OCI-LY1 (cell line): ENCODE measurements at regions not wholly inside any gene's neighbourhood (a gene's known extent, or its start where the extent isn't known, plus 50 kb on each side); places are given as distances from the start of the nearest gene placed in this dataset.
"Not testable (repeated sequence)": the region's sequence is repeated elsewhere in the genome, so short reads cannot be mapped to it uniquely, and the experiment has no call there.

Experiments used
- H2AFZ ChIP-seq: fragments of 200-600 bp; sonication (generic), shearing (Covaris generic); 2 replicates; pipeline ENCODE4 v1.6.0; 2014; ENCODE audit warnings: antibody characterized with exemption, mild to moderate bottlenecking, low read length
- H3F3A ChIP-seq: fragments of 200-600 bp; sonication (generic), shearing (Covaris generic); 2 replicates; pipeline ENCODE4 v1.6.0; 2014; ENCODE audit warnings: mild to moderate bottlenecking, antibody characterized with exemption, low read length, moderate library complexity; ENCODE audit not compliant: insufficient read depth
- H3K27ac ChIP-seq: fragments of 200-600 bp; sonication (generic); 2 replicates; pipeline ENCODE4 v1.5.1; 2014; ENCODE audit warnings: low read length, mixed run types, mild to moderate bottlenecking, low read depth; ENCODE audit not compliant: poor library complexity, severe bottlenecking
- H3K27me3 ChIP-seq: fragments of 200-600 bp; sonication (generic); 2 replicates; pipeline ENCODE4 v1.6.0; 2014; ENCODE audit warnings: antibody characterized with exemption, mild to moderate bottlenecking, low read length, moderate library complexity; ENCODE audit not compliant: insufficient read depth
- H3K36me3 ChIP-seq: fragments of 200-600 bp; sonication (generic); 2 replicates; pipeline ENCODE4 v1.6.1; 2014; ENCODE audit warnings: mild to moderate bottlenecking, antibody characterized with exemption, low read length, moderate library complexity, mixed read lengths; ENCODE audit not compliant: insufficient read depth
- H3K4me1 ChIP-seq: fragments of 200-600 bp; sonication (generic); 2 replicates; pipeline ENCODE4 v1.5.1; 2014; ENCODE audit warnings: mild to moderate bottlenecking, low read length, moderate library complexity; ENCODE audit not compliant: insufficient read depth, severe bottlenecking
- H3K4me2 ChIP-seq: fragments of 200-600 bp; sonication (generic), shearing (Covaris generic); 2 replicates; pipeline ENCODE4 v1.6.1; 2014; ENCODE audit warnings: low read length
- H3K4me3 ChIP-seq: fragments of 200-600 bp; sonication (generic); 2 replicates; pipeline ENCODE4 v1.5.1; 2014; ENCODE audit warnings: low read length, low read depth, mild to moderate bottlenecking, mixed read lengths; ENCODE audit not compliant: poor library complexity, severe bottlenecking
- H3K79me2 ChIP-seq: fragments of 200-600 bp; shearing (Covaris generic); 2 replicates; pipeline ENCODE4 v1.6.1; 2016; ENCODE audit warnings: mixed run types, low read length, mixed read lengths; ENCODE audit not compliant: insufficient read depth
- H3K9ac ChIP-seq: fragments of 200-600 bp; sonication (generic), shearing (Covaris generic); 2 replicates; pipeline ENCODE4 v1.6.1; 2014; ENCODE audit warnings: mild to moderate bottlenecking, low read length, mixed read lengths
- H3K9me2 ChIP-seq: fragments of 200-600 bp; sonication (generic), shearing (Covaris generic); 2 replicates; pipeline ENCODE4 v1.6.1; 2014; ENCODE audit warnings: low read depth, mild to moderate bottlenecking, low read length, mixed read lengths
- H3K9me3 ChIP-seq: fragments of 200-600 bp; shearing (Covaris generic); 2 replicates; pipeline ENCODE4 v1.6.1; 2014; ENCODE audit warnings: low read length, mixed read lengths
- H4K20me1 ChIP-seq: fragments of 200-600 bp; sonication (generic), shearing (Covaris generic); 2 replicates; pipeline ENCODE4 v1.6.0; 2016; ENCODE audit warnings: mild to moderate bottlenecking, low read length; ENCODE audit not compliant: insufficient read depth
- CTCF ChIP-seq: fragments of 200-600 bp; sonication (generic), shearing (Covaris generic); IDR thresholded peaks from 2 replicates; pipeline ENCODE4 v1.5.1; 2017; ENCODE audit warnings: mild to moderate bottlenecking, antibody characterized with exemption, low read length, moderate library complexity, mixed read lengths
- EZH2 ChIP-seq: fragments of 200-600 bp; sonication (generic), shearing (Covaris generic); IDR thresholded peaks from 2 replicates; pipeline ENCODE4 v1.8.0; 2017; ENCODE audit warnings: borderline replicate concordance, mixed run types, mild to moderate bottlenecking, antibody characterized with exemption, low read length, moderate library complexity, mixed read lengths

GRCh38 chr5:121100931-121101330 is 636.8 kb downstream of the PRR16 start:
- no peak for TF ChIP-seq CTCF
- no peak for TF ChIP-seq EZH2
- Histone ChIP-seq H2AFZ (no peak overlapping the region), H3K9me2 (no peaks in the 10 kb centered on the region), H3K4me2 (no peak overlapping the region), H3K79me2 (no peaks in the 10 kb centered on the region), H3K27me3 (no peaks in the 10 kb centered on the region), H3K27ac (no peak overlapping the region), H3K36me3 (no peaks in the 10 kb centered on the region), H3K4me3 (no peak overlapping the region), H3K4me1 (no peaks in the 10 kb centered on the region), H3K9me3 (no peaks in the 10 kb centered on the region), H4K20me1 (no peaks in the 10 kb centered on the region), H3F3A (no peaks in the 10 kb centered on the region), H3K9ac (no peak overlapping the region)

GRCh38 chr5:121105921-121106320 is 641.8 kb downstream of the PRR16 start:
- no peaks in the 10 kb centered on the region for H3F3A ChIP-seq
- TF ChIP-seq EZH2 = no peak
- TF ChIP-seq CTCF = no peak
- H3K27me3 ChIP-seq = no peaks in the 10 kb centered on the region
- no peaks in the 10 kb centered on the region for H3K36me3 ChIP-seq
- no peaks in the 10 kb centered on the region for H3K79me2 ChIP-seq
- no peaks in the 10 kb centered on the region for H3K9me3 ChIP-seq
- H4K20me1 ChIP-seq = no peaks in the 10 kb centered on the region
- H3K4me1 ChIP-seq = no peaks in the 10 kb centered on the region
- no peak overlapping the region for H3K27ac ChIP-seq
- H3K9me2 ChIP-seq = no peaks in the 10 kb centered on the region
- H3K4me3 ChIP-seq = no peak overlapping the region
- H3K9ac ChIP-seq = no peak overlapping the region
- H2AFZ ChIP-seq = no peak overlapping the region
- no peak overlapping the region for H3K4me2 ChIP-seq

GRCh38 chr5:121106721-121107690 is 642.9 kb downstream of the PRR16 start:
- H3K36me3 ChIP-seq, H3K9me2 ChIP-seq, H3K4me1 ChIP-seq, H3K4me2 ChIP-seq, H3K4me3 ChIP-seq, H3K27me3 ChIP-seq, H3F3A ChIP-seq, H2AFZ ChIP-seq, H3K9me3 ChIP-seq, H3K9ac ChIP-seq, H4K20me1 ChIP-seq, H3K27ac ChIP-seq, H3K79me2 ChIP-seq: not testable (repeated sequence)

GRCh38 chr5:121108725-121109124 is 644.6 kb downstream of the PRR16 start:
- Histone ChIP-seq H3K36me3 (no peaks in the 10 kb centered on the region), H2AFZ (no peak overlapping the region), H3K4me1 (no peaks in the 10 kb centered on the region), H3K4me2 (no peak overlapping the region; the same call in 1 of the 2 replicates), H3K9me2 (no peaks in the 10 kb centered on the region), H3K79me2 (no peaks in the 10 kb centered on the region), H3K9me3 (no peaks in the 10 kb centered on the region), H3K27me3 (no peaks in the 10 kb centered on the region), H3K9ac (no peak overlapping the region), H3K4me3 (no peak overlapping the region), H4K20me1 (no peaks in the 10 kb centered on the region), H3K27ac (no peak overlapping the region), H3F3A (no peaks in the 10 kb centered on the region)
- TF ChIP-seq CTCF (no peak), EZH2 (no peak)
